Inflammatory macrophage treated with lipopolysaccharide for 1 hour (primary cell): ENCODE measurements at regions not wholly inside any gene's neighbourhood (a gene's known extent, or its start where the extent isn't known, plus 50 kb on each side); places are given as distances from the start of the nearest gene placed in this dataset.

Source experiments
- DNase-seq, 2 donors: peaks; one replicate each; pipeline ENCODE4 v3.0.0-alpha.2; 2020 to 2022

GRCh38 chr1:209205039-209205438 is 378.5 kb upstream of the CAMK1G start:
- DNase-seq: no peak

GRCh38 chr1:209207126-209207700 is 376.3 kb upstream of the CAMK1G start:
- DNase-seq: no peak

- DNase-seq: peak in 1 of 2 donors; percentile 34
Measured at GRCh38 chr1:209207701-209208286, 375.7 kb upstream of the CAMK1G start.

- no peak for DNase-seq
Measured at GRCh38 chr1:209208648-209209047, 374.9 kb upstream of the CAMK1G start.

- DNase-seq: no peak
Measured at GRCh38 chr1:209213989-209214388, 369.5 kb upstream of the CAMK1G start.

GRCh38 chr1:209215826-209216225 is 367.7 kb upstream of the CAMK1G start:
- no peak for DNase-seq

- no peak for DNase-seq
Measured at GRCh38 chr1:209218113-209218512, 365.4 kb upstream of the CAMK1G start.

- DNase-seq: no peak
Measured at GRCh38 chr1:209218981-209219380, 364.5 kb upstream of the CAMK1G start.

- DNase-seq: no peak
Measured at GRCh38 chr1:209219791-209220524, 363.6 kb upstream of the CAMK1G start.

- no peak for DNase-seq
Measured at GRCh38 chr1:209222826-209223225, 360.7 kb upstream of the CAMK1G start.

- no peak for DNase-seq
Measured at GRCh38 chr1:209223791-209224190, 359.7 kb upstream of the CAMK1G start.

GRCh38 chr1:209224886-209225285 is 358.6 kb upstream of the CAMK1G start:
- no peak for DNase-seq

GRCh38 chr1:209227171-209227570 is 356.3 kb upstream of the CAMK1G start:
- no peak for DNase-seq

GRCh38 chr1:209227941-209228340 is 355.6 kb upstream of the CAMK1G start:
- DNase-seq: no peak

GRCh38 chr1:209229494-209230061 is 353.9 kb upstream of the CAMK1G start:
- DNase-seq: no peak

- no peak for DNase-seq
Measured at GRCh38 chr1:209230314-209230713, 353.2 kb upstream of the CAMK1G start.

GRCh38 chr1:209231476-209232156 is 351.9 kb upstream of the CAMK1G start:
- no peak for DNase-seq

GRCh38 chr1:209232197-209232596 is 351.3 kb upstream of the CAMK1G start:
- no peak for DNase-seq

- DNase-seq: no peak
Measured at GRCh38 chr1:209232759-209233158, 350.8 kb upstream of the CAMK1G start.

- DNase-seq: no peak
Measured at GRCh38 chr1:209235166-209235565, 348.3 kb upstream of the CAMK1G start.

GRCh38 chr1:209238356-209238755 is 345.2 kb upstream of the CAMK1G start:
- DNase-seq: no peak

- DNase-seq: no peak
Measured at GRCh38 chr1:209240351-209240750, 343.2 kb upstream of the CAMK1G start.

- DNase-seq: no peak
Measured at GRCh38 chr1:209241487-209241886, 342.0 kb upstream of the CAMK1G start.
